Pancreas (tissue), 10 donors: ENCODE measurements at regions not wholly inside any gene's neighbourhood (a gene's known extent, or its start where the extent isn't known, plus 50 kb on each side); places are given as distances from the start of the nearest gene placed in this dataset.
A peak's percentile ranks its signal among the peaks of the same experiment; 100 is the strongest.

Source experiments
- ATAC-seq, 4 donors: fragments of 200-7000 bp; cut with Tn5 transposase; one replicate each; pipeline versions ENCODE4 v1.8.0 to v1.9.1; 2020; ENCODE audit warnings: mild to moderate bottlenecking in 4 of 4, moderate library complexity in 4 of 4
- DNase-seq, 6 donors: peaks; one replicate each; pipeline ENCODE4 v3.0.0-alpha.2; 2020
- FAIRE-seq: peaks from 2 replicates; lab custom pipeline; 2012; peaks lifted over from hg19 to GRCh38; lab: Jason Lieb, UNC
- H3K27ac ChIP-seq, 4 donors: fragments of 200-600 bp; sonication (generic); 1 replicate in 3 of 4; 2 replicates in 1 of 4; pipeline versions ENCODE4 v1.5.0 to v1.8.0; 2020
- H3K27me3 ChIP-seq, 4 donors: fragments of 200-600 bp; one replicate each; pipeline ENCODE4 v1.8.0; 2021
- H3K36me3 ChIP-seq, 3 donors: fragments of 200-600 bp; sonication (generic) in 1 of 3; one replicate each; pipeline versions ENCODE4 v1.5.0 to v1.8.0; 2020 to 2021
- H3K4me1 ChIP-seq, 3 donors: fragments of 200-600 bp; one replicate each; pipeline ENCODE4 v1.8.0; 2021
- H3K4me3 ChIP-seq, 4 donors: fragments of 200-600 bp; sonication (generic) in 2 of 4; one replicate each; pipeline versions ENCODE4 v1.5.0 to v1.8.0; 2020 to 2021
- H3K9me3 ChIP-seq, 4 donors: fragments of 200-600 bp; one replicate each; pipeline ENCODE4 v1.8.0; 2021
- WGBS, 2 donors: extraction: QIAGEN DNeasy Blood & Tissue Kit; methylation state at CpG; one replicate each; pipeline ENCODE4 v1.1.7; 2013; 5-methylcytosine and 5-hydroxymethylcytosine counted together
- intact Hi-C, 3 donors: fragments of 100-400 bp; cut with DNase I; formaldehyde crosslinking; loops; one replicate each; pipeline versions ENCODE4 v1.11.1 to v1.14.2; 2022
- TF ChIP-seq, protein P1 (sequence below), 4 donors: fragments of 200-600 bp; sonication (generic) in 3 of 4; IDR thresholded peaks; one replicate each; pipeline versions ENCODE4 v1.5.0 to v1.8.0; 2021; ENCODE audit warnings: antibody characterized with exemption in 4 of 4
- donor health status: healthy with polysubstance abuse.
- donor health status: DM: no; HTN: no; CAD: no; lungs with moderate emphysema.
- donor health status: DM: no; HTN: no; CAD: no.
- donor health status: control.
- donor health status: control.
- donor health status: Bipolar disorder and iron deficiency.
- donor health status: DM: yes; HTN: yes; CAD: no.
- donor health status: DM: no; HTN: no; CAD: no.
- donor health status: DM: no; HTN: no; CAD: no.
- donor health status: DM: yes; HTN: yes; CAD: no.

DNA sequence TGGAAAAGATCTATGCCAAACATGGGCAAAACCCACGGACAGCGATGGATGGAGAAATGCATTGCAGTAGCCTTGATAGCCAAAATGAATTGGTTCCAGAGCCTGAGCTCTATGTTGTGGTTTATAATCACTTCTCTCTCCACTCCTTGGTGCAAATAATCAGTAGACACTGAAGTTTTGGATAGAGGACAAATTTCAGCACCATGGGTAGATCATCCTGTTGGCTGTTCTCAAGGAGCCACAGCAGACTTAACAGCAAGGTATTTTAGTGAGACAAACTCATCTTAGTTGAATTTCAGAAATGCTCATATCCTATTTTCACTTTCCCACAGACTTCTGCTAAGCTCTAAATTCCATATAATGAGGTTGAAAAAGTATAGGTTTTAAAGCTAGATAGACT, 88.3 kb upstream of the CCL1 start:
- DNase-seq, result no peak
- H3K9me3 ChIP-seq, result no peaks in the 10 kb centered on the region
- no peaks in the 10 kb centered on the region for H3K36me3 ChIP-seq
- no peak overlapping the region for H3K4me3 ChIP-seq
- no peaks in the 10 kb centered on the region for H3K4me1 ChIP-seq
- H3K27me3 ChIP-seq, result peaks cover 0 to 7% (median 2%) of the 10 kb centered on the region in 4 donors
- no peak for ATAC-seq
- 69 to 80% methylated on average over 2 of the region's 2 CpGs for WGBS, 2 donors
- intact Hi-C loops, result no loop called here
- no peak for FAIRE-seq
- TF ChIP-seq, protein P1, sequence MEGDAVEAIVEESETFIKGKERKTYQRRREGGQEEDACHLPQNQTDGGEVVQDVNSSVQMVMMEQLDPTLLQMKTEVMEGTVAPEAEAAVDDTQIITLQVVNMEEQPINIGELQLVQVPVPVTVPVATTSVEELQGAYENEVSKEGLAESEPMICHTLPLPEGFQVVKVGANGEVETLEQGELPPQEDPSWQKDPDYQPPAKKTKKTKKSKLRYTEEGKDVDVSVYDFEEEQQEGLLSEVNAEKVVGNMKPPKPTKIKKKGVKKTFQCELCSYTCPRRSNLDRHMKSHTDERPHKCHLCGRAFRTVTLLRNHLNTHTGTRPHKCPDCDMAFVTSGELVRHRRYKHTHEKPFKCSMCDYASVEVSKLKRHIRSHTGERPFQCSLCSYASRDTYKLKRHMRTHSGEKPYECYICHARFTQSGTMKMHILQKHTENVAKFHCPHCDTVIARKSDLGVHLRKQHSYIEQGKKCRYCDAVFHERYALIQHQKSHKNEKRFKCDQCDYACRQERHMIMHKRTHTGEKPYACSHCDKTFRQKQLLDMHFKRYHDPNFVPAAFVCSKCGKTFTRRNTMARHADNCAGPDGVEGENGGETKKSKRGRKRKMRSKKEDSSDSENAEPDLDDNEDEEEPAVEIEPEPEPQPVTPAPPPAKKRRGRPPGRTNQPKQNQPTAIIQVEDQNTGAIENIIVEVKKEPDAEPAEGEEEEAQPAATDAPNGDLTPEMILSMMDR (IDR thresholded peaks at IDR 0.05), result no peak
- no peak overlapping the region for H3K27ac ChIP-seq

DNA sequence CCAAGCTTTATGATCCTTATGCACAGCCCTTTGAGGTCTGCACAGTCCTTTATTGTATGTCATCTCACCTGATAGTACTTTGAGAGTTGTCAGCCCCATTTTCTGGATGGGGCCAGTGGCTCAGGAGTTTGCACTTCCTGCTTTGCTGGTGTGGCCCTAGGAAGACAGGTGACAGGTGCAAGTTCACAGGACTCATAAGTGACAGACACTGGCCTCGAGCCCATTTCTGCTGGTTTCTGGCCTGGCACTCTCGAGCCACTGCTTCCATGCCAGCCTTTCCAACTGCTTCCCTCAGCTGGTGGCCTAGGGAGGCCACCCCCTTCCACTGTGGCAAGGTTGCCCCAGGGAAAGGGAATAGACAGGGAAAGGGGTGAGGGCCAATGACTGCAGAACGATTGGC, 84.4 kb upstream of the CCL1 start:
- peak; percentile 76 to 94 (median 84) for ATAC-seq
- H3K4me3 ChIP-seq, result no peak overlapping the region
- no peak for FAIRE-seq
- WGBS, 2 donors, result 11 to 20% methylated on average over 3 of the region's 3 CpGs
- intact Hi-C loops, result no loop called here
- TF ChIP-seq, protein P1 (IDR thresholded peaks at IDR 0.05), result no peak
- no peaks in the 10 kb centered on the region for H3K9me3 ChIP-seq
- H3K27ac ChIP-seq, result no peak overlapping the region
- H3K36me3 ChIP-seq, result no peaks in the 10 kb centered on the region
- H3K4me1 ChIP-seq, result no peaks in the 10 kb centered on the region
- H3K27me3 ChIP-seq, result peaks cover 0 to 7% (median 2%) of the 10 kb centered on the region in 4 donors
- peak; percentile 50 to 72 (median 64) for DNase-seq

DNA sequence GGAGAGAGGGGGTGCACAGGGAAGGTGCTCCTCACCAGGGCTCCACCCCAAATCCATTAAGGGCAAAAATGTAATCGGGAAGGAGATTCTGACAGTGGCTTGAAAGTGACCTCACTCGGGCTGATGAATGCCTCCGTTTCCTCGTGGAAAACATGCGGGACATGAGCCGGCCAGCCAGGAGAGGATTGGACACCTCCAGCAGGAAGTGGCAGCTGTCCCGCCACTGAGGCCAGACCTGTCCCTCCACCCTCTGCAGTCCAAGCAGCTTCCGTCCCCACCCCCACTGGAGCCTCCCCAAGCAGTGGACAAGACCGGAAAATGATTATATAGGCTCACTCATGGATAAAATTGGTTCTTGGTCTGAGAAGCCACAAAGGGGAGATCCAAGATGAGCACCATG, 82.1 kb upstream of the CCL1 start:
- ATAC-seq (no peak), FAIRE-seq (no peak), DNase-seq (no peak)
- WGBS, 2 donors, result 62 to 64% methylated on average over 9 of the region's 9 CpGs
- no peak overlapping the region for H3K27ac ChIP-seq
- no peaks in the 10 kb centered on the region for H3K27me3 ChIP-seq
- intact Hi-C loops, result no loop called here
- no peaks in the 10 kb centered on the region for H3K9me3 ChIP-seq
- H3K4me1 ChIP-seq, result no peaks in the 10 kb centered on the region
- TF ChIP-seq, protein P1 (IDR thresholded peaks at IDR 0.05), result no peak
- H3K36me3 ChIP-seq, result no peaks in the 10 kb centered on the region
- no peak overlapping the region for H3K4me3 ChIP-seq

DNA sequence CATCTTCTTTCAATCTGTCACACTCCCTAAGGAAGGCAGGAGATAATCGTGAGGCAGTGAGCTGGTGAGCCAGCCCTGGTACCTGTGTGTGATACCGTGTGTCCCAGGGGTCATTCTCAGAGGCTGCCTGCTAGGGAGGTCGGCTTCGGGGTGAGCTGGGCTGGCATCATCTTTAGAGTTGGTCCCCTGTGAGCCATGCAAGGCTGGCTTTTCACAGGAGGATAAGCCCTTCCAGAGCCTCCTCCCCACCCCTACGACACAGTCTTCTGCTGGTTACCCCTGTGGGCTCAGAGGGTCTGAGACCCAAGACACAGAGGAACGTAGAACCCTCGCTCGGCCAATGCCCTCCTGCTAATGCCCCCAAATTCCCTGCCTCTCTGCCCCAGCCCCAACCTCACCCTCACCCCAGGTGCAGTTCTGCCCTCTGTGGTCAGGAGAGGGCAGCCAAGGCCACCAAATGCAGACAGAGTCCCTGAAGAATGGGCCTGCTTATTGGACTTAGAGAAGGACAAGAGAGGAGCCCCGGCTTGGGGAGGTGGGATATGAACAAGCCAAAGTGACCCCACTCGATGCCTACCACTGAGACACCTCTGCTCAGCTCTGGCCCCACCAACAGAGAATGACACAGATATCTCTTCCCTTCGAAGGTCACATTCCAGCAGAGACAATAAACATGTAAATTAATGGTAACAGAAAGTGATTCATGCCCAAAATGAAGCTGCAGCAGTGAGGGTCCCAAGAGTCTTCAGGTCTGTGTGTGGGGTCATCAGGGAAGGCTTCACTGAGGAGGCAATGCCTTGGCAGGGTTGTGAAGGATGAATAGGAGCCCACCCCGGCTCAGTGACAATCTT, 80.8 kb upstream of the CCL1 start:
- 45 to 48% methylated on average over 12 of the region's 12 CpGs for WGBS, 2 donors
- TF ChIP-seq, protein P1 (IDR thresholded peaks at IDR 0.05), result no peak
- Histone ChIP-seq H3K36me3 (no peaks in the 10 kb centered on the region), H3K9me3 (no peaks in the 10 kb centered on the region), H3K27ac (no peak overlapping the region), H3K4me3 (no peak overlapping the region), H3K4me1 (no peaks in the 10 kb centered on the region), H3K27me3 (no peaks in the 10 kb centered on the region)
- no peak for FAIRE-seq
- intact Hi-C loops, result no loop called here
- peak in 3 of 4 donors; percentile 40 to 64 (median 56) for ATAC-seq
- peak in 1 of 6 donors; percentile 4 for DNase-seq
